ENCODE measurements at regions not wholly inside any gene's neighbourhood (a gene's known extent, or its start where the extent isn't known, plus 50 kb on each side); places are given as distances from the start of the nearest gene placed in this dataset.

GRCh38 chr18:60082282-60082681, 182.5 kb downstream of the PMAIP1 start:
- H3K27me3 ChIP-seq (ENCODE audit: insufficient read depth, low read depth), result no peaks in the 10 kb centered on the region
- no peak overlapping the region for H2AFZ ChIP-seq (ENCODE audit: low read depth)
- no peak overlapping the region for H3K9ac ChIP-seq
- H3K4me3 ChIP-seq (IDR thresholded peaks at IDR 0.05; ENCODE audit: insufficient read depth, low read depth, low read length), result no peak overlapping the region
- no peaks in the 10 kb centered on the region for H3K36me3 ChIP-seq (ENCODE audit: insufficient read depth)
- H3K27ac ChIP-seq, result peak overlapping the region; percentile 3; the same call in 1 of the 2 replicates
- peak overlapping the region; percentile 44; the same call in 1 of the 2 replicates for H3K4me2 ChIP-seq
- H3K79me2 ChIP-seq (ENCODE audit: insufficient read depth, low read depth), result no peaks in the 10 kb centered on the region
- no peaks in the 10 kb centered on the region for H4K20me1 ChIP-seq (ENCODE audit: insufficient read depth)
- no peak for TF ChIP-seq CTCF (conservative IDR thresholded peaks at IDR 0.05; ENCODE audit: low read depth, low read length)
- H3K4me1 ChIP-seq (ENCODE audit: low read depth, poor library complexity, severe bottlenecking), result peaks cover 21% of the 10 kb centered on the region

- H4K20me1 ChIP-seq (ENCODE audit: insufficient read depth), result no peaks in the 10 kb centered on the region
- TF ChIP-seq CTCF (conservative IDR thresholded peaks at IDR 0.05; ENCODE audit: low read depth, low read length), result 0 out of 2 replicates have a peak, but pooled peaks have one; percentile 28
- H2AFZ ChIP-seq (ENCODE audit: low read depth), result no peak overlapping the region
These were observed 175.7 kb downstream of the PMAIP1 start for GRCh38 chr18:60075477-60075876.

GRCh38 chr18:60070631-60071030, 170.8 kb downstream of the PMAIP1 start:
- no peak overlapping the region for H3K4me3 ChIP-seq (IDR thresholded peaks at IDR 0.05; ENCODE audit: insufficient read depth, low read depth, low read length)
- TF ChIP-seq CTCF (conservative IDR thresholded peaks at IDR 0.05; ENCODE audit: low read depth, low read length), result no peak
- no peaks in the 10 kb centered on the region for H3K27me3 ChIP-seq (ENCODE audit: insufficient read depth, low read depth)
- no peaks in the 10 kb centered on the region for H3K4me1 ChIP-seq (ENCODE audit: low read depth, poor library complexity, severe bottlenecking)
- no peak overlapping the region for H2AFZ ChIP-seq (ENCODE audit: low read depth)
- no peak overlapping the region for H3K27ac ChIP-seq
- no peak overlapping the region for H3K9ac ChIP-seq
- H3K36me3 ChIP-seq (ENCODE audit: insufficient read depth), result no peaks in the 10 kb centered on the region
- no peaks in the 10 kb centered on the region for H3K79me2 ChIP-seq (ENCODE audit: insufficient read depth, low read depth)
- no peaks in the 10 kb centered on the region for H4K20me1 ChIP-seq (ENCODE audit: insufficient read depth)
- no peak overlapping the region for H3K4me2 ChIP-seq

More at GRCh38 chr18:60075477-60075876, 175.7 kb downstream of the PMAIP1 start:
- Histone ChIP-seq H3K27me3 (ENCODE audit: insufficient read depth, low read depth) (no peaks in the 10 kb centered on the region), H3K36me3 (ENCODE audit: insufficient read depth) (no peaks in the 10 kb centered on the region), H3K9ac (no peak overlapping the region), H3K4me1 (ENCODE audit: low read depth, poor library complexity, severe bottlenecking) (no peaks in the 10 kb centered on the region), H3K27ac (no peak overlapping the region), H3K79me2 (ENCODE audit: insufficient read depth, low read depth) (no peaks in the 10 kb centered on the region), H3K4me3 (IDR thresholded peaks at IDR 0.05; ENCODE audit: insufficient read depth, low read depth, low read length) (no peak overlapping the region), H3K4me2 (no peak overlapping the region)

DNA sequence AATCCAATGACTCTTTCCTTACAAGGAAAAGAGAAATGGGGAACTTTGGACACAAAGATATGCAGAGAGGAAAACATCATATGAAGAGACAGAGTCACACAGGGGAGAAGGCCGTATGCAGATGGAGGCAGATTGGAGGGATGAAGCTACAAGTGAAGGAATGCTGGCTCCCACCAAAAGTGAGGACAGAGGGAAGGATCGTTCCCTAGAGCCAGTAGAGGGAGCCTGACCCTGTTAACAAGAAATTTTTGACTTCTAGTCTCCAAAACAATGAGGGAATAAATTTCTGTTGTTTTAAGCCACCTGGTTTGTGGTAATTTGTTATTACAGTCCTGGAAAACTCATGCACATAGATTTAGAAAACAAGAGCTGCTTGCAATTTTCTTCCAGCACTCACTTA, 169.3 kb downstream of the PMAIP1 start:
- no peaks in the 10 kb centered on the region for H3K79me2 ChIP-seq (ENCODE audit: insufficient read depth, low read depth)
- no peaks in the 10 kb centered on the region for H3K4me1 ChIP-seq (ENCODE audit: low read depth, poor library complexity, severe bottlenecking)
- no peak overlapping the region for H2AFZ ChIP-seq (ENCODE audit: low read depth)
- no peaks in the 10 kb centered on the region for H3K27me3 ChIP-seq (ENCODE audit: insufficient read depth, low read depth)
- H3K4me2 ChIP-seq, result no peak overlapping the region
- H3K9ac ChIP-seq, result no peak overlapping the region
- TF ChIP-seq CTCF (conservative IDR thresholded peaks at IDR 0.05; ENCODE audit: low read depth, low read length), result no peak
- H3K36me3 ChIP-seq (ENCODE audit: insufficient read depth), result no peaks in the 10 kb centered on the region
- no peak overlapping the region for H3K4me3 ChIP-seq (IDR thresholded peaks at IDR 0.05; ENCODE audit: insufficient read depth, low read depth, low read length)
- no peaks in the 10 kb centered on the region for H4K20me1 ChIP-seq (ENCODE audit: insufficient read depth)
- H3K27ac ChIP-seq, result no peak overlapping the region
